GM12865 (cell line): ENCODE measurements at regions not wholly inside any gene's neighbourhood (a gene's known extent, or its start where the extent isn't known, plus 50 kb on each side); places are given as distances from the start of the nearest gene placed in this dataset.

ENCODE experiments used
- DNase-seq: peaks from one replicate; pipeline ENCODE4 v3.0.0; 2010; ENCODE audit warnings: low read depth
- H3K4me3 ChIP-seq: 2 replicates; pipeline ENCODE4 v1.5.1; 2011; ENCODE audit warnings: mild to moderate bottlenecking, low read depth, low read length, control low read depth
- TF ChIP-seq, protein P1 (sequence below): IDR thresholded peaks from 2 replicates; pipeline ENCODE4 v1.5.1; 2011; ENCODE audit warnings: low read length, control low read depth, low read depth, inconsistent platforms; ENCODE audit not compliant: insufficient read depth; ENCODE audit errors: missing control alignments

DNA sequence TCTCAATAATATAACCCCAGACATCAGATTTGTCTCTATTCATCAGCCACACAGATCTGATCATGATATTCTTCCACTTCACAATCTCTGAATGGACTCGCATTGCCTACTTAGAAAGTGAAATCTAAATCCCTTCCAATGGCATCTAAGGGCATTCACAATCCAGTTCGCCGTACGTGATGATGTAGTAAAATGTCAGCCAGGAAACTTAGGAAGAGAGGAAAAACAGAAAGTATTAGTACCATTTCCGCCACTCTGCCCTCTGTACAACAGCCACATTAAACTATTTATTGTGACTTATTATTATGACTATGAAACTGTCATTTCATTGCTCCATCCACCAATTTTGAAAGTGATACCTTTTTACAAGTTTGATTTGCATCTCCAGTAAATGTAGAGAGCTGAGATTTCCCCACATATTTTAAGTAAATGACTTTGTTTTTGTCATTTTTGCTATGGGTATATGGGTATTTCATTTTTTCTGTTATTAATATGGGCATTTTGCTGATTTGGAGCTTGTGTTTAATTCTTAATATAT lies 69.4 kb upstream of the SMIM36 start:
- peak; percentile 63 for DNase-seq
- peak overlapping the region; percentile 23; the same call in 1 of the 2 replicates for H3K4me3 ChIP-seq
- TF ChIP-seq, protein P1, sequence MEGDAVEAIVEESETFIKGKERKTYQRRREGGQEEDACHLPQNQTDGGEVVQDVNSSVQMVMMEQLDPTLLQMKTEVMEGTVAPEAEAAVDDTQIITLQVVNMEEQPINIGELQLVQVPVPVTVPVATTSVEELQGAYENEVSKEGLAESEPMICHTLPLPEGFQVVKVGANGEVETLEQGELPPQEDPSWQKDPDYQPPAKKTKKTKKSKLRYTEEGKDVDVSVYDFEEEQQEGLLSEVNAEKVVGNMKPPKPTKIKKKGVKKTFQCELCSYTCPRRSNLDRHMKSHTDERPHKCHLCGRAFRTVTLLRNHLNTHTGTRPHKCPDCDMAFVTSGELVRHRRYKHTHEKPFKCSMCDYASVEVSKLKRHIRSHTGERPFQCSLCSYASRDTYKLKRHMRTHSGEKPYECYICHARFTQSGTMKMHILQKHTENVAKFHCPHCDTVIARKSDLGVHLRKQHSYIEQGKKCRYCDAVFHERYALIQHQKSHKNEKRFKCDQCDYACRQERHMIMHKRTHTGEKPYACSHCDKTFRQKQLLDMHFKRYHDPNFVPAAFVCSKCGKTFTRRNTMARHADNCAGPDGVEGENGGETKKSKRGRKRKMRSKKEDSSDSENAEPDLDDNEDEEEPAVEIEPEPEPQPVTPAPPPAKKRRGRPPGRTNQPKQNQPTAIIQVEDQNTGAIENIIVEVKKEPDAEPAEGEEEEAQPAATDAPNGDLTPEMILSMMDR = no peak

GRCh38 chr17:55577687-55578086 lies 66.4 kb upstream of the SMIM36 start:
- H3K4me3 ChIP-seq = peak overlapping the region; percentile 52
- DNase-seq = peak; percentile 41

GRCh38 chr17:55576996-55577586 lies 65.8 kb upstream of the SMIM36 start:
- peak; percentile 78 for DNase-seq
- TF ChIP-seq, protein P1 = no peak
- peak overlapping the region; percentile 52 for H3K4me3 ChIP-seq

More at GRCh38 chr17:55577687-55578086, 66.4 kb upstream of the SMIM36 start:
- TF ChIP-seq, protein P1 = no peak

DNA sequence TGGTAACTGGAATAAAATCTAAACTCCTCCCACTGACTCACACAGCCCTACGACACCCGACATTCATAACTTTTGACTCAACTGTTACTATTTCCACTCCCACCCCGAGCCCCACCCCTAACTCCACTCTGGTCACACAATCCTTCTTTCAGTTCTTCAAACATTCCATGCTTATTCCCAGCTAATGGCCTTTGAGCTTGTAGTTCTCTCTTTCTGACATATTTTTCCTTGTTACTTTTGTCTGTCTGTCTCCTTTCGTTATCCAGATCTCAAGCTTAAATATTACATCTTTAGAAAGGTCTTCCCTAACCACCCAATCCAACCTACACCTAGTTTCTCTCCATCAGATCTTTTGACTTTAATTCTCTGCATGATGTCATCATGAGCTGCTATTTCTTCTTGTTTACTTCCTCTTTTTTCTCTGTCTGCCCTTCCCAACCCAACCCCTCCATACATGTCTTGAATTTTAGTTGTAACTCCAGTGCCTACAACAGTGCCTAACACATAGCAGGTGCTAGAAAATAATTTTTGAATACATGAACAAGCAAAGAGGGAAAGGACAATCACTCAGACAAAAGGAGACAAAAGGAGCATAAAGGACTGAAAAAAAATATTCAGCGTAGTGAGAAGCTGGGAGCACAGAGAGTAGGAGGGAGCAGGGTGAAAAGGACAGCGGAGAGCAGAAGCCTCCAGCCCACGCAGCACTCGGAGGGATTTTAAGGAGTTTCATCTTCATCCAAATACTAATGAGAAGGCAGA lies 65.2 kb upstream of the SMIM36 start:
- DNase-seq = peak; percentile 24
- peak overlapping the region; percentile 52 for H3K4me3 ChIP-seq
- TF ChIP-seq, protein P1 = no peak

DNA sequence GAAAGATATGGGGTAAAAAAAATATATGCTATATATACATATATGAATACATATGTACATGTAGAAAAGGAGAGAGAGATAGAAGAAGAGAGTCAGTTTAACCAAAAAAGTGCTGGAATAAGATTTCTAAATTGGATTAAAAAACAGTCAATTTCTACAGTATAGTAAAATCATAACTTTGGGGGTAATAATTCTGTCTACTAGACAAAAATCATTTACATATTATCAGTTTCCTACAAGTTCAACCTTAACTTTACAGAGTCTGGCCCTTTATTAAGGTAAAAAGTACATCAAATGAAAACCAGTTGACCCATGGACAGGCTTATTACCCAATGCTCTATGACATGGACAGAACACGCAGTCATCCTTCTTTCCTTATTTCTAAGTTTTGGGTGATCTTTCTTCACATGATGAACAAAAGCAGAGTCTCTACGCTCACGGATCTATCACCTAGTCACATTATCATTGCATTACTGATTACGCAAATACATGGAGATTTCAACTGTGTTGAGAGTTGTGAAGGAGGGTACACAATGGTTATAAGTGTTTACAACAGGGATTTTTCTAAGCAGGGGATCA lies 63.9 kb upstream of the SMIM36 start:
- H3K4me3 ChIP-seq = no peak overlapping the region
- DNase-seq = no peak
- TF ChIP-seq, protein P1 = no peak

DNA sequence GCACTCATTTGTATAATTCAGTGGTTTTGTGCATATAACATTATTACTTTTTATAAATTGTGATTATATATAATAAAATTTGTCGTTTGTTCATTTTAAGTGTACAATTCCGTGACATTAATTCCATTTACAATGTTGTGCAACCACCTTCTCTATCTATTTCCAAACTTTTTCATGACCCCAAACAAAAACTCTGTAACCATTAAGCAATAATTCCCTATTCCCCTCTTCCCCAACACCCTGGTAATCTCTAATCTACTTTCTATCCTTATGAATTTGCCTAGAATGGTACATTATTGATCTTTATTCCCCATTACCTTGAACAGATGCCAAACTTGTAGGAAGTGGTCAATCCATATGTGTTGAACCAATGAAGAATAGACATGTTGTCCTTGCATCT lies 61.3 kb upstream of the SMIM36 start:
- H3K4me3 ChIP-seq = no peak overlapping the region
- TF ChIP-seq, protein P1 = no peak
- DNase-seq = no peak
